GM18498 (cell line): ENCODE measurements at regions not wholly inside any gene's neighbourhood (a gene's known extent, or its start where the extent isn't known, plus 50 kb on each side); places are given as distances from the start of the nearest gene placed in this dataset.

Source experiments
- ATAC-seq: cut with Tn5 transposase; IDR thresholded peaks from one replicate; pipeline ENCODE4 v1.9.1; 2021; ENCODE audit warnings: mild to moderate bottlenecking, moderate library complexity; ENCODE audit not compliant: unreplicated experiment

DNA sequence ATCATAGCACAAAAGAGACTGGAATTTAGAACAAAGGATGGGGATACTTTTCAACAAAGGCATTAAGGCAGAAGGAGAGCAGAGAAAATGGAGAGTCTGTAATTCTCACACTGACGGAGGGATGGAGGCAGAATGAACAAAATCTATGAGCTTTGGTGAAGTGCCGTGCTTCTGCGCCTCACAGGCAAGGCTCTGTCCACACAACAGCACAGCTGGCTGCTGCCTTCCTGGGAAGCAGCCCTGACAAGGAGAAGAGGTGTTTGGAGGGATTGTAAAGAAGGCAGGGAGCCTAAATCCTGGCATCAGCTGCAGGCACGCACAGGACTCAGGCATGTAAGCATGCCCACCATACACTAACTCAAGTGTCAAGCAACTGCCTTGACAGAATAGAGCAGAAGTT is 485.2 kb upstream of the KIF2A start:
- no peak for ATAC-seq

DNA sequence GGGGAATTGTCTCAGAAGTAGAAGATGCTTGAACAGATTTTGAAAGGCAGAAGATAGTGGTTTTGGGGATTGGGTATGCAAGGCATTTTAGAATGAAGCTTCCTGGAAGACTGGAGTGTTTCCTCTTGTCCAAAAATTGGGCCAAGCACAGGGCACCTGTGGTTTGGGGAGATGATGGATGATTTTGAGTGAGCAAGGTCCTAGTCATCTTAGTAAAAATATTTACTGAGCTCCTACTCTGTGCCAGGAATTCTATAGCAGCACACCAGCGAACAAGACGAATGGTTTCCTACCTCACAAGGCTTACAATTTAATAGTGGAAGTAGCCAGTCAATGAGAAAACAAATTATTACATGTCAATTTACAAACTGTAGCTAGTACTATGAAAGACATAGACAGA is 484.4 kb upstream of the KIF2A start:
- no peak for ATAC-seq

DNA sequence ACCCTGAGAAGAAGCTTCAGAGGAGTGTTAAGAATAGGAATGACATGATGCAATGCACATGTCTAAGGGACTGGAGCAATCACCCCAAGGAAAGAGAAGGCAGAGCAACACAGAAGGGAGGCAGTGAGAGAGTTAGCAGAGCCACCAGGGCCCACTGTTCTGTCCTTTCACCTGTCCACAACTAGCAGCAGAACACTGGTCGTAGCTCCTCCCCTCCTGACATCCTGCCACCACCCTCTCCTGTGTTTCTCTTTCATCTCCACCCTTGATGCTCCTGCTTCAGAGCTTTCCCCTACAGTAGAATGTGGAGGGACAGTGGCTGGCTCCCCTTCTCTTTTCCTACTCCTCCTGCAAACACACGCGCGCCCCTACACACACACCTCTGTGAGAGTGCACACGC is 483.4 kb upstream of the KIF2A start:
- ATAC-seq = no peak

DNA sequence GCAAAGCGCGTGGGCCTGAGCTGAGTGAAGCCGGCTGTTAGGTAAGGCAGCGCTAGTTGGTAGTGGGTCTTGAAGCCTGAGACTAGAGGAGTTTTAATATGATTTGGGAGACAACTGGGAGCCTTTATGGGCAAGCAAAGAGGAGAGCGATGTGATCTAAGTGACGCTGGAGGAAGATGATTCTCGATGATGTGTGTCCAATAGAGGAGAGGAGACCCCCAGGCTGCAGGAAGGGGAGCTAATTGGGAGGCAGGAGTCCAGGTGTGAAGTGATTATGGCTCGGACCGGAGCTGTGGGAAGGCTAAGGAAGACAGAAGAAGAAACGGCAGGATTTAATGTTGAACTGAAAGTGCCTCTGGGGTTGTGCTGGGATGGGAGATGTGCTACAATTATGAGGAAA is 482.9 kb upstream of the KIF2A start:
- ATAC-seq = no peak

DNA sequence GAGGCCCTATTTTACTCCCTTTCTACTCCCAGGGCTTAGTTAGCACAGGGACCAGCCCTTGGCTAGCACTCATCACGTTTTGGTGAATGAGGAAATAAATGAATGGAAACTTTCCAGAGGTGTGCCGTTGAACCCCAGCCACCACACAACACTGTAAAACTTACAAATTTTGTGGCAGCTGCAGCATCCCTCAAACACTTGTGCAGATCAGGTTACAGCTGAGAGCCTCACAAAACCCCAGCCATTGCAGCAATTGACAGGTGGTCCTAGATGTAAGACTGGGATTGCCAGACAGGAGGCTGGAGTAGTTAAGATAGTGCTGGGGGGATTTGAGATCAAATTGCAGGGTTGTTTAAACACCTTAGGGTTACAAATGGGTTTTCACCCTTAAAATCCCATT is 482.2 kb upstream of the KIF2A start:
- no peak for ATAC-seq

DNA sequence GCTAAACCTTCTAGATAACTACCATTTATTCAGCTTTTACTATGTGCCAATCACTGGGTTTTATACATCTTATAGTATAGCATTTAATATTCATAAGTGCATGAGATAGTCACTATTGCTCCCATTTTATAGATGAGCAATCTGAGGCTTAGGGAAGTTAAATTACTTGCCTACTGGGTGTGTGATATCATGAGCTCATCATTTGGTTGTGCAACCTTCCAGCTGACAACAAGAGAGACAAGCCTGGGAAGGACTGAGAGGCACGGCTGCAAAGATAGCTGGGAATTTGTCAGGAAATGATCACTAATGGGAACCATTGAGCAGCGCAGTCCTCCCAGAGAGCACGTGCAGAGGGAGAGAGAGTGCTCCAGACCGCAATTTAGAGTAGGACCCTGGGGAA is 481.6 kb upstream of the KIF2A start:
- no peak for ATAC-seq

DNA sequence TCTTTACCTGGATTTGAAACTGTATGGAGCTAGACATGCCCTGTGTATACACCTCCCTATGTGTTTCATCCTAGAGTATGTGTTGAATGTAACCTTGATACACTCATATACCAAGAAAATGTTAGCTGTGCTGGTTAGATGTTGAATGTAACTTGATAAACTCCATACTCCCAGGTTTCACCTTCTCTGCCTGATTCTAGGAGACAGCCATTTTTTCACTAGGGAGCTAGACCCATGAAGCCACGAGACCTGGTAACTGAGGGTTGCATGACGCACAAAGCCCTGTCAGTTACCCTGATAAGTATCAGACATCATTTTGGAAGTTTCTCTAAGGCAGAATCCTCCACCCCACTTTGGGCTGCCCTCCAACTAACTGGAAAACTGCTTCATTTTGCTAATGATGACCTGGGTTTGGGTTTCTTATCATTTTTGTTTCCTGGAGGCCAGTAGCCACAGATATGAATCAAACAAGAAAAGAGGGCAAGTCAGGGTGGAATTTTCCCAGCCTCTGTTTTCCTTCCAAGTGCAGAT is 478.5 kb upstream of the KIF2A start:
- no peak for ATAC-seq

DNA sequence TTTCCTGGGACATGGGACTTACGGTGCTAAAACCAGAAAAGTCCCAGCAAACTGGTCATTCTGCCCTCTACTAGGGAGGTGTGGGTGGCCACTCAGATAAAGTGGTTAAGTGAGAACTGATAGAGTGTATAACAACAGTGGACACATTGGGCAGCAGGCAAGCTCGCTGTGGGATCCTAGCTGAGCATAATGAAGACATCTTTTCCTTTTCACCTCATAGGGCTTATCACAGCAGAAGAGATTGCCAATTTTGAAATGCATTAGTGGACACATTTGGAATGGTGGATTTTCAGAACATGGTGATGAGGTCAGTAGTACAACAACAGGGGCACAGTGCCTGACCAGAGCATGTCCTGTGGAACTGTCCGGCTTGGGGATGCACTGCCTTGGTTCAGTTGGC is 477.1 kb upstream of the KIF2A start:
- no peak for ATAC-seq

DNA sequence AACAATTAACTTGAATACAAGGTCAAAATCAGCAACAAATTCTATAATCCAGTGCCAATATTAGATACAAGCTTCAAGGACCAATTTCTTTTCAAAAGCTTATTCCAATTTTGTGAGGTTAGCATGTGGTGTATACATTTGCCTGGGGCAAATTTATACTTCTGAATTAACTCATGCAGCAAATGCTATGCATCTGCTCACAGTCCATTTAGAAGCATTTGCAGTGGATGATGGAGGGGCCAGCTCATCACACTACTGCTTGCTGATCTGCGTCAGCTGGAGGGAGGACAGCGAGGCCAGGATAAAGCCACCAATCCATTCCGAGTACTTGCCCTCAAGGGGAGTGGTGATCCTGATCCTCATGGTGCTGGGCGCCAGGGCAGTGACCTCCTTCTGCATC is 474.3 kb upstream of the KIF2A start:
- no peak for ATAC-seq

DNA sequence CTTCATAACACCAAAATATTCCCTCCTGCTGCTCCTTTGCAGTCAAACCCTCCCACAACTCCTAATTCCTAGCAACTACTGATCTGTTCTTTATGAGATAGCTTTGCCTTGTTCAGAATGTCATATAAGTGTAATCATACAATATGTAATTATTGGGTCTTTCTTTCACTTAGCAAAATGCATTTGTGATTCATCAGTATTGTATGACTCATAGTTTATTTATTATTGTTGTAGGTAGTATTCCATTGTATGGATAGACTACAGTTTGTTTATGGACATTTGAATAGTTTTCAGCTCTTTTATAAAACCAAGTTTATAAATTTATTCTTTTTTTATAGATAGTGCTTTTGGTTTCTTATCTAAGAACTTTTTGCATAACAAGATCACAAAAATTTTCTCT is 468.2 kb upstream of the KIF2A start:
- no peak for ATAC-seq

DNA sequence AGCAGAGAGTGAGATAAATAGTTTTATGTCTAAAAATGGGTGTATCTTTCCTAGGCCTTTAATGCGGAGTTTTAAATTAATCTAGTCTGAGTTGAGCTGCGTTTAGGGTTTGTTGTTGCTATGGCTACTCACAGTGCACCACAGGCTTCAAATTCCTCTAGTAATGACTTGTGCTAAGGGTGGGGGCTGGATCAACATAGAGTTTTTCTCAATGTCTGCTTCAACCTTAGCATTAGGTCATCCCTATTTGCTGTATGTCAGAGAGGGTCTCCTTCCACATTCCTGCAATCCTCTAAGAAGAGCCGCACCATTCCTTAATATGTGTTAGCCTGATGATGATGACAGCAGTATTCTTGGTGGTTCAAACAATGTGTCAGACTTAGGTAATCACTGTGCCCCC is 465.6 kb upstream of the KIF2A start:
- no peak for ATAC-seq

DNA sequence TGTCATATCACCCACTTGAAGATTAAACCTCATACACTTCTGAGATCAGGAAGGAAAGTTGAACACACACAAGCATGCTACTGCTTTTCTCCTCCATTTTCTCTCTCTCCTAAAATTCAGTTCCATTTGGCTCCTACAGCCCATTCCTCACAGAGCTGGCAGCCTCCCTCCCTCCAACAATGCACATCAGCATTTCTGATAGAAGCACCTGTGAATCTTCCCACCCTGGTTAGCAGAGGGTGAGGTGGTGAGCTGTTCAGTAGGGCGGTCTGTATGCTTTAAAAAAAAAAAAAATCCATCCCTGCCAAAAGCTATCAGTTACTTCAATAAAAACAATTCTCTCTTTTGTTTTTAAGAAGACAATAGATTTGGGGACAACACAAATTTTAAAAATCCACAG is 463.2 kb upstream of the KIF2A start:
- ATAC-seq = no peak

DNA sequence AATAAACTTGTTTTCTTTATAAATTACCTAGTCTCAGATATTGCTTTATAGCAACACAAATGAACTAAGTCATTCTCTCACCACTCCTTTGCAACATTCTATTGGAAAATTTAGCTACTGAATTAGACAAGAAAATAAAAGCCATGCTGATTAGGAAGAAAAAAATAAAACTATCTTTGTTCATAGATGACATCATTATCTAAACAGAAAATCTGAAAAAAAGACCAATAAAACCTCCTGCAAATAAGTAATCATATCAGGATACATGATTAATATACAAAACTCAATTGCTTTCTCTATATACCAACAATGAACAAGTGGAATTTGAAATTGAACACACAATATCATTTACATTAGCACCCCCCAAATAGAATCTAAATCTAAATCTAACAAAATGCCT is 455.3 kb upstream of the KIF2A start:
- no peak for ATAC-seq

DNA sequence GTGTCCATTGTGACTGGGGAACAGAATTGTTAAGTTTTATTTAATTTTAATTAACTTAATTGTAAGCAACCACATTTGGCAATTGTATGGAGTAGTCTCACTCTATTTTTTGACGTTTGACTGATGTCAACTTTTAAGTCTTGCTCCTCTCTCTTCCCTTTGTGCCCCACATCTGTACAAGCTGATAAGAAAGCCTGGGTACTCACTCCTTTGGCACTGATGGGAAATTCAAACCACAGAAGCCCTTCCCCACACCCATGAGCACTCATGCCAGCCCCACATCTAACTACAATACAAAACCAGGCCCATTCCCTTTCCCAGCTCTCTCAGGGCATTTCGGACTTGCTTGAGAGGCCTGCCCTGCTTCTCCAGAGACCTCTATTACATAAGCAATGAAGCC is 451.5 kb upstream of the KIF2A start:
- no peak for ATAC-seq

DNA sequence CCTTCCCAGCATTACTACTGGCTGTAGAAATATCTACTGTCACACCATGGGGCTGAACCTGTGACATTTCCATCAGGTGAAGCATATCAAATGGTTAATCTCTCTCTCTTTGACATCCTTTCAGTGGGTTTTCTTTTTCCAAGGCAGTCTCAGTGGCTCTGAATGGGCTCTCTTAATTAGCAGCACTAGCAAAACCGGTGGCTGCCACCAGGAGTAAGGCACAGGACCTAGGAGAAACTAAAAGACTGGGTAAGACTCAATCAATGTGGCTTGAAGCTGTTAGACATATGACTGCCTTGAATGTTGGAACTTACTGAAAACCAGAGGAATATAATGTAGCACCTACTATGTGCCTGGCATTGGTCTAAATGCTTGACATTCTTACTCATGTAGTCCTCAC is 445.0 kb upstream of the KIF2A start:
- ATAC-seq = no peak

DNA sequence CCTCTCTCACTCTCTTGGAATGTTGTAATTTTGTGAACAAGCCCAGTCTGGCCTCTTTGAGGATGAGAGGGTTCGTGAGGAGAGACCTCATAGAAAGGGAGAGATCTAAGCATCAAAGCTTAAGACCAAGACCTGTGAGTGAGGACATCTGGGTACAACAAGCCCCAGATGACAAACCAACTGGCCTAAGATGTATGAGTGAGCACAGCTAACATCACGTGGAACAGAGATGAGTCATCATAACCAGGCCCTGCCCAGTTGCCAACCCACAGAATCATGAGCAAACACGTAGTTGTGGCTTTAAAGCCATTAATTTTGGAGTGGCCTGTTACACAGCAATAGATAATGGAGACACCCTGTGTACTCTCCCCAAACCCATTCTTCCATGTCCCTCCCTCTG is 439.1 kb upstream of the KIF2A start:
- peak; percentile 73 for ATAC-seq

DNA sequence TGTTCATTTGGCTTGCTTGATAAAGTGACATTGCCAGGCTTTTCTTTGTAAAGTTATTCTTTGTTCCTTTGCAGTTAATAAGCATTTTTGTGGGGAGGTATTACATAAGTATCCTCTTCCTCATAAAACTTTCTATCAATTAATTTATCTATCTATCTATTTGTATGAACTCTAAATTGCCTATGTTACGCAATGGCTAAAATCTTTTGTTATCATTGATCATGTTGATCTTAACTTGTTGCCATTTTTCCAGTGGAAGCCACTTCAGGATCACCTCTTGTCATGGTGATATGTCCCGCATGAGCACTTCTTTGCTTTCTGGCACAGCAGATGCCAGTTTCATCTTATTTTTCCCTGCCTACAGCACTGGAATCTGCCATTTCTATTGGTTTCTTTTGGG is 436.7 kb upstream of the KIF2A start:
- no peak for ATAC-seq

DNA sequence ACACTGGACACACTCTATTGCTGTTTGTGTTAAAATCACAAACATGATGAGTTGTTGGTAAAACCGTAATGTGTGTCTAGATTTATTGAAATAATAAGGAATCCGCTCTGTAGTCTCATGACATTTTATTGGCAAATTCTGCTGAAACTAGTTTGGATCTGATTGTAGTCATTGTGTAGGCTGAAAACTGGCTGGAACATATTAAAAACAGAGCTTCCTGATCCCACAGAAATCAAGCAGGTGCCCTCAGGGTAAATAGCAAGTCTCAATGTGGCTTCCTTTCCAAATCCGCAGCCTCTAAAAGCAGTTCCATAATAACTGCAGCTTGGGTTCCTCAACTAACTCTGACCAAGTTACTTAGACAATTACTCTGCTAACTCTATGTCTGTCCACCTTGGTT is 427.5 kb upstream of the KIF2A start:
- ATAC-seq = no peak

DNA sequence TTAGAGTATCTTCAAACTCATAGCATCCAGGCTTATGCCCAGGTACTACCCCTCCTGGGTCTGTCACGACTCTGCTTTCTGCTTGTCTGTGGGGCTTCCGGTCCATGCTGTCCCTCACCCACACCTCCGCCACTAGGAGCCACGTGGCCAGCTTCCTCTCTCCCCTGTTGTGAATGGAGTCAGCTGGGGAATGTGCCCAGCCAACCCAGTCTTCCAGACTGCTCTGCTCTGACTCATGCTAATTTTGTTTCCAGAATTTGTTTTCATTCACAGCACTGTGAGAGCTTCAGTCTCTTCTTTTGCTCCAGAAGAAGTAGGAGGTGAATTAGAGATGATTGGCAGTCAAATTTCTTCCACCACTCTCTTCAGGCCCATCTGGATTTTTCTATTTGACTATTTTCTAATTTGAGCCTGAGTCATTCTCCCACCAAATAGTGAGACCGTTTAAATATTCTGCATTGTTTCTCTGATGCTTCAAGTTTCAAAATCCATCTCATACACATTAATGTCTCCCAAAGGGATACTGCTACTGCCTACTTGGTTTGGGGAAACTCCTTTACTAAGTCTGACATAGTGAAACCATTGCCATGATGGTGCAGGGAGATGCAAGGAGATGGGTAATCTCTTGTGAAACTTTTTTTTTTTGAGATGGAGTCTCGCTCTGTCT is 424.1 kb upstream of the KIF2A start:
- ATAC-seq = no peak

DNA sequence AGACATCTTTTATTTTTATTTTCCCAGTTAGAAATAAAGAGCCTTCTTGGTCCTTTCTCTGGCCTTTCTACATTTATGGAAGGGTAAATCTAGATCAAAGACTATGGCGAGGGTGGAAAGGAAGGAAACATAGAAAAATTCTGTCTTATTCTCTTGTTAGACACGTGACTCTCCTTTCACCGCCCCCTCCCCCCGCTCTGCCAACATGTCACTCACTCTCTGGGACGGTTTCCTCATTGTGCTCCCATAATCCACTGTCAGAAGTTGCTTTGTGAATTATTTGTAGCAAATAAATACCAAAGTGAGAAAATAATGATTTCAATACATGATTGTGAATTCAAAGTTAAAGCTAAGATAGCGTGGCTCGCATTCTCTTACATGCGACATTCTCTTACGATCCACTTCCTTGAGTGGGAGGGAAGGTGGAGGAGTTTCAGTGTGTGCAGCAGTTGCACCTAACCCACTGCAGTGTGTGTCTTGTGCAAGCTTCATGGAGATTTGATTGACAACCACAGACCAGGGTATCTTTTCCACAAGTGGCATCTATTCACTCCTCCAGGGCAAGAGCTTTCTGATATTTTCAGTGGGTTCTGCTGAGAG is 423.0 kb upstream of the KIF2A start:
- ATAC-seq = no peak

DNA sequence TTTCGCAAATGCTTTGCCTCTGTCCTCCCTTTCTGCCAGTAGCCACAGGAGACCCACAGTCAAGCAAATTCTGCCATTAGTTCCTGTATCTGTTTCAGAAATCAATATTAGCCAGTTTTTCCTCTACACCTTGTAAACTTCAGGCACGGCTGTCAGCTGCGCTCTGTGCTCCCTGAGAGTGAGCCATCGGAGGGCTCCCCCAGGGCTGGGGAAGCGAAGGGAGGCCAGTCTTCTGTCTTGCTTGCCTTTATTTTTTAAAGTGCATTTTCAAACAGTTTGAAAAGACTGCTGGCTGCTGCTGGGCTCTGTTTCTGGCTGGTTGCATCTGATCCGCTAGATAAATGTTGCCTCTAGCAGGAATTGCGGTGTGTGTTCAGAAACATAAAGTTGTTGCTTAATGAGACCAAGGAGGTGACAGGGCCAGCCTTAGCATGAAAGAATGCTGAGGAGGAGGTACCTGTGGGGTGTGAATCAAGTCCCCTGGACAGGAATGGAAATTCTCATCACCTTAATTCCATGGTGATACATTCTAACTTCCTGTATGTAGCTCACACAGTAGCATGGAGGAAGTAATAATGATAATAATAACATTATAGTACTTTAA is 421.7 kb upstream of the KIF2A start:
- ATAC-seq = no peak

DNA sequence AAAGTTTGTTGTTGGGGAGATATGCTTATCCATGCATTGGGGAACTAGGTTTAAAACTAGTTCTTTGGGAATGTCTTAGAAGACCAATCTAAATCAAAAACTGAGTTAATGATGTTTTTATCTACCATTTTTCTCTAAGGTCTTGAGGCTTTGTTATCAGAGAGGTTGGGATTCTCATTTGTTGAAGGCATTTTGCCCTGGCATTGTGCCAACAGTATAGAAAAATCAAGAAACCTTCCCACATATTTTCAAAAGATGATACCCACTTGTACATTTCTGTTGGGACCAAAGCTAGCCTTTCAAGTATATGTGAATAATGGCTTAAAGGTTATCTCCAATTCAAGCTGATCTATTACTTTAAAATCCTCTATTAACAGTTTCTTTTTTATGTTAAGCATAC is 419.8 kb upstream of the KIF2A start:
- no peak for ATAC-seq

DNA sequence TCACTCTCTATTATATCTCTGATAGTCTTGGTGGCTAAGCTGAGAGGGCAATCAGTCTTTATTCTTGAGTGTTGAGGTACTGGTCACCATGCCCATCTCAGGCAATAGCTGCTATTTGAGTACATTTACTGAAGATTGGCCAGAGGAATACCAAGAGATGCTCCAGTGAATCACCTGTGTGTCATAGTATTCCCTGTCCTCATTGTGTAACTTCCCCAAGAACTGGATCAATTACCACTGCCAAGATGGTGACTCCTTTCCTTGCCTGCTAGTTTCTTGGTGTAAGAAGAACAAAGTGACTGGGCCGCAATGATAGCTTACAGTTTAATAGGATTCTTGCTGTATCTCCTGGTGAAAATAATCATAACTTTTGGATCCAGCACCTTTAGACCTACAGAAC is 418.7 kb upstream of the KIF2A start:
- ATAC-seq = no peak
